ENCODE measurements at regions not wholly inside any gene's neighbourhood (a gene's known extent, or its start where the extent isn't known, plus 50 kb on each side); places are given as distances from the start of the nearest gene placed in this dataset.
A peak's percentile ranks its signal among the peaks of the same experiment; 100 is the strongest.

DNA sequence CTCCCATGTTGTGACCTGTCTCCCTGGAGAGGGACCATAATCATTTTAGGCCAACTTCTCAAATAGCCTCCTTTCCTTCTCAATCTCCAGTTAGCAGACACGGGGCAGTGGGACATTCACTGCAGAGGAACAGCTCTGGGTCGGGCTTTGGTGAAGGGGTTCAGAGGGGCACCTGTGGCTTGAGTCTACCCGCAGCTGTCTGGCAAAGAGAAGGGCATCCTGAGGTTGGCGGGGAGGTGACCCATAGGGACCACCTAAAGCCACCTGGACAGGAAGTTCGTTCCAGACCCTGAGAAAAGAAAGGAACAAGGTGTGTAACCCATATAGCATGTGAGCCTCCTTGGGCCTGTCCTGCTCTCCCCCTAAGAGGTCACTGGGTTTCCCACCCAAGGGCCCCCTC, 155.0 kb downstream of the OAT start:
- 85% methylated on average over 5 of the region's 5 CpGs for WGBS
- Histone ChIP-seq H3K4me1 (no peaks in the 10 kb centered on the region), H3K36me3 (no peaks in the 10 kb centered on the region), H3K4me3 (no peak overlapping the region), H3K9me3 (peaks cover 5% of the 10 kb centered on the region), H3K27me3 (no peaks in the 10 kb centered on the region), H3K27ac (no peak overlapping the region)
- TF ChIP-seq, protein P1, sequence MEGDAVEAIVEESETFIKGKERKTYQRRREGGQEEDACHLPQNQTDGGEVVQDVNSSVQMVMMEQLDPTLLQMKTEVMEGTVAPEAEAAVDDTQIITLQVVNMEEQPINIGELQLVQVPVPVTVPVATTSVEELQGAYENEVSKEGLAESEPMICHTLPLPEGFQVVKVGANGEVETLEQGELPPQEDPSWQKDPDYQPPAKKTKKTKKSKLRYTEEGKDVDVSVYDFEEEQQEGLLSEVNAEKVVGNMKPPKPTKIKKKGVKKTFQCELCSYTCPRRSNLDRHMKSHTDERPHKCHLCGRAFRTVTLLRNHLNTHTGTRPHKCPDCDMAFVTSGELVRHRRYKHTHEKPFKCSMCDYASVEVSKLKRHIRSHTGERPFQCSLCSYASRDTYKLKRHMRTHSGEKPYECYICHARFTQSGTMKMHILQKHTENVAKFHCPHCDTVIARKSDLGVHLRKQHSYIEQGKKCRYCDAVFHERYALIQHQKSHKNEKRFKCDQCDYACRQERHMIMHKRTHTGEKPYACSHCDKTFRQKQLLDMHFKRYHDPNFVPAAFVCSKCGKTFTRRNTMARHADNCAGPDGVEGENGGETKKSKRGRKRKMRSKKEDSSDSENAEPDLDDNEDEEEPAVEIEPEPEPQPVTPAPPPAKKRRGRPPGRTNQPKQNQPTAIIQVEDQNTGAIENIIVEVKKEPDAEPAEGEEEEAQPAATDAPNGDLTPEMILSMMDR (IDR thresholded peaks at IDR 0.05), result no peak
- TF ChIP-seq POLR2A (IDR thresholded peaks at IDR 0.05) (no peak), POLR2AphosphoS5 (IDR thresholded peaks at IDR 0.05) (no peak), EP300 (IDR thresholded peaks at IDR 0.05) (no peak)
- DNase-seq (ENCODE audit: low spot score in 2 of 2), result peak in 1 of 2 donors; percentile 8

DNA sequence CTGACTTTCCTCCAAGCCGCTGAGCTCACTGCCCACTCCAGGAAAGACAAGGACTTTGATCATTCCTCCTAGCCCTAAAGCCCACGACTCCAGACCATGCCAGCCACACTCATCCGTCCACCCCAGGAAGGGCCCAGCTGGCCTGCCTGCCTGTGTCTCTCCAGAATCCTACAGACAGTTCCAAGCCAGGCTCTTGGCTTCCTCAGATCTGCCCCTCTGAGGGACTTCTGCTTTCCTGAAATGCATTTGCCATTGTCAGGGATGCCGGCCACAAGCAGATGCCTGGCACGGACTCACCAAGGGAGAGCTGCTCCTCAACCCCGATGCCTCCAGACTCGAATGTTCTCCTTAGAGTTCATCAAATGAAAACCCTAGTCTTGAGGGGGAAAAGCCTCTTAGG, 155.8 kb downstream of the OAT start:
- TF ChIP-seq, protein P1 (IDR thresholded peaks at IDR 0.05), result no peak
- TF ChIP-seq POLR2AphosphoS5 (IDR thresholded peaks at IDR 0.05), result no peak
- TF ChIP-seq POLR2A (IDR thresholded peaks at IDR 0.05), result no peak
- no peak for TF ChIP-seq EP300 (IDR thresholded peaks at IDR 0.05)
- 89% methylated on average over 7 of the region's 7 CpGs for WGBS

DNA sequence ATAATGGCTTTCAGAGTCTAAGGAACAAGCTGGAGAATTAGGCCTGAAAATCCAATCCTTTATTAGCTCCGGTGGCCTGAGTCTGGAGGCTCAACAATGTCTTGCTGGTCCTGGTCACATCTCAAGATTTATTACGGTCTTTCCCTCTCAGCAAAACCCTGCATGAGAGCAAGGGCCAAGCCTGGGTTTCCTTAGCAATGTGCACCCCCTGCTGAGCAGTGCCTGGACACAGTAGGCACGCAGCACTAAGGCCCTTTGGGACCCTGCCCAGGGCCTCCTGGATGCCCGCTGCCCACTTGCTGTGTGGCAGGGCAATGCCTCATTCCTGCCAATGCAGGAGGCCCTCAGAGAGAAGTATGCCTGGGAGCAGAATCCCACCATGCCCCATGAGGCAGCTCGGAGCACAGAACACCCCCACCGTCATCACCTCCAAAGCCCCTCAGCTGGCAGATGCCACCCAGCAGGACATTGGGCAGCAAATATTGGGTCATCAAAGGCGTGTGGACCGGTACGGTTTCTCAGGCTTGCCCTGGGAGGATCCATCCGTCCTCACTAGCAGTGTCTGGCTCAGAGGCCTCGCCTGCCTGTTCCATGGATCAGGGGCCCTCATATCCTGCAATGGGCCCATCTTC, 156.4 kb downstream of the OAT start:
- no peaks in the 10 kb centered on the region for H3K36me3 ChIP-seq
- H3K4me3 ChIP-seq, result no peak overlapping the region
- peaks cover 5% of the 10 kb centered on the region for H3K9me3 ChIP-seq
- WGBS, result 96% methylated on average over 6 of the region's 11 CpGs
- no peaks in the 10 kb centered on the region for H3K27me3 ChIP-seq
- no peak for TF ChIP-seq EP300 (IDR thresholded peaks at IDR 0.05)
- H3K4me1 ChIP-seq, result no peaks in the 10 kb centered on the region
- H3K27ac ChIP-seq, result no peak overlapping the region
- peak in 1 of 2 donors; percentile 16 for DNase-seq (ENCODE audit: low spot score in 2 of 2)

More for the DNA sequence above, 155.8 kb downstream of the OAT start:
- Histone ChIP-seq H3K27ac (no peak overlapping the region), H3K4me3 (no peak overlapping the region), H3K9me3 (peaks cover 5% of the 10 kb centered on the region), H3K36me3 (no peaks in the 10 kb centered on the region), H3K4me1 (no peaks in the 10 kb centered on the region), H3K27me3 (no peaks in the 10 kb centered on the region)
- DNase-seq (ENCODE audit: low spot score in 2 of 2), result peak in 1 of 2 donors; percentile 44

DNA sequence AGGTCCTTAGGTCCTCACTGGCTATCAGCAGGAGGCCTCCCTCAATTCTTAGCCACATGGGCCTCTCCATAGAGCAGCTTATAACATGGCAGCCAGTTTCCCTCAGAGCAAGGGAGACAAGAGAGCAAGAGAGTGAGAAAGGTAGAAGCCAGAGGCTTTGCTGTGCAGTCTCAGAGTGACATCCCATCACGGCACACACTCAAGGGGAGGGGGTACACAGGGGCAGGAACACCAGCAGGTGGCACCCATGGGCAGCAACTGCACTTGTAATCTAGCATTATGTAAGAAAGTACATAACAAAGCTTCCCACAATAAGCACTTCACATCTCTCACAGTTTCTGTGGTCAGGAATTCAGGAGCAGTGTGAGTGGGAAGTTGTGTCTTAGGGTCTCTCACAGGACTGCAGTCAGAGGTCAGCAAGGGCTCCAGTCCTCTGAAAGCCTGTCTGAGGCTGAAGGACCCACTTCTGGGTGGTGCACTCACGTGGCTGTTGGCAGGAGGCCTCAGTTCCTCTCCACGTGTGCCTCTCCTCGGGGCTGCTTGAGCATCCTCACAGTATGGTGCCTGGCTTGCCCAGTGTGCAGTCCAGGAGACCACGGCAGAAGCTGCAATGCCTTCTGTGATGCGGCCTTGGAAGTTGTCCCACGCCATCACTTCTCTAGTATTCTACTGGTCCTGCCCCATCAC, 159.4 kb downstream of the OAT start:
- Histone ChIP-seq H3K27me3 (no peaks in the 10 kb centered on the region), H3K27ac (no peak overlapping the region), H3K36me3 (no peaks in the 10 kb centered on the region), H3K9me3 (peaks cover 5% of the 10 kb centered on the region), H3K4me3 (no peak overlapping the region), H3K4me1 (no peaks in the 10 kb centered on the region)
- 82% methylated on average over 7 of the region's 7 CpGs for WGBS
- no peak for TF ChIP-seq POLR2A (IDR thresholded peaks at IDR 0.05)
- no peak for TF ChIP-seq POLR2AphosphoS5 (IDR thresholded peaks at IDR 0.05)
- no peak for TF ChIP-seq EP300 (IDR thresholded peaks at IDR 0.05)
- DNase-seq (ENCODE audit: low spot score in 2 of 2), result peak in 1 of 2 donors; percentile 38

DNA sequence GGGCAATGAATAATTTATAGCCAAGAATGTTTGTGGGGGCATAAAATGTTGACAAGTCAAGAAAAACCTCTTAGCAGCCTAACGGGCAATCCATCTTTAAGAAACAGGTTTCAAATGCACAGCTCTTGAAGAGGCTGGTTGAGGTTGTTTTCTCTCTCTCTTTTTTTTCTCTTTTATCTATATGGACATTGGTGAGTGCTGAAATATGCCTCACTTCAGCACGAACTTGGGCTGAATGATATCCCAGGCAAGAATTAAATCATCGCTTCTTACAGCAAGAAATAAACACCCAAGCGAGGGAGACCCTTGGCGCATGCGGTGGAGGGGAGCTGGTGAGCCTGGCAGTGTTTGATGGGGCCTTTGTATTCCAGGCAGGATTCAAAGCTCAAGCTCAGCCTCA, 160.9 kb downstream of the OAT start:
- no peak overlapping the region for H3K4me3 ChIP-seq
- H3K4me1 ChIP-seq, result no peaks in the 10 kb centered on the region
- peaks cover 5% of the 10 kb centered on the region for H3K9me3 ChIP-seq
- H3K36me3 ChIP-seq, result no peaks in the 10 kb centered on the region
- H3K27ac ChIP-seq, result no peak overlapping the region
- 82% methylated on average over 6 of the region's 6 CpGs for WGBS
- no peak for DNase-seq (ENCODE audit: low spot score in 2 of 2)
- no peaks in the 10 kb centered on the region for H3K27me3 ChIP-seq
- no peak for TF ChIP-seq EP300 (IDR thresholded peaks at IDR 0.05)
- no peak for TF ChIP-seq POLR2A (IDR thresholded peaks at IDR 0.05)
- no peak for TF ChIP-seq POLR2AphosphoS5 (IDR thresholded peaks at IDR 0.05)
- TF ChIP-seq, protein P1 (IDR thresholded peaks at IDR 0.05), result no peak

DNA sequence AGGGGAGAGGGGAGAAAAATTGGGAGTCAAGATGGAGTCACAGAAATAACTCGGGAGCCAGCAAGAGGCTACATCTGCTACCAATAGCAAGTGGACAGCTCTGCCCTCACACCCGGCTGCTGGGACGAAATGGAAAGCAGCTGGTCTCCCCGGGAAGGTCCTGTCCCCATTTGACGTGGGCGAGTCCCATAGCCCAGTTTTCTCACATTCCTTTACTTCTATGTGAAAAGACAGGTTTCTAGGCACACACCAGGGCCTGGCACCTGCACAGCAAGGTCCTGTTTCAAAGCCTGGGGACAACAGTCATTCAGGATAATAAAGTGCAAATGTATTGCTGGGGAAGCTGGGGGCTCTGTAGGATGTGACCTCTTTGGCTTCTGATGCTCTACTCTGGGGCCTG, 162.6 kb downstream of the OAT start:
- no peak overlapping the region for H3K4me3 ChIP-seq
- H3K27ac ChIP-seq, result no peak overlapping the region
- TF ChIP-seq POLR2A (IDR thresholded peaks at IDR 0.05), result no peak
- no peak for TF ChIP-seq POLR2AphosphoS5 (IDR thresholded peaks at IDR 0.05)
- TF ChIP-seq EP300 (IDR thresholded peaks at IDR 0.05), result no peak
- TF ChIP-seq, protein P1 (IDR thresholded peaks at IDR 0.05), result no peak
- no peaks in the 10 kb centered on the region for H3K36me3 ChIP-seq
- H3K27me3 ChIP-seq, result no peaks in the 10 kb centered on the region
- H3K9me3 ChIP-seq, result peaks cover 5% of the 10 kb centered on the region
- peak in 1 of 2 donors; percentile 7 for DNase-seq (ENCODE audit: low spot score in 2 of 2)
- WGBS, result 70% methylated on average over 6 of the region's 6 CpGs
- peaks cover 5% of the 10 kb centered on the region for H3K4me1 ChIP-seq

All from suprapubic skin (tissue), 4 donors.